HUES64 (cell line): ENCODE measurements at regions not wholly inside any gene's neighbourhood (a gene's known extent, or its start where the extent isn't known, plus 50 kb on each side); places are given as distances from the start of the nearest gene placed in this dataset.
"Not testable (repeated sequence)": the region's sequence is repeated elsewhere in the genome, so short reads cannot be mapped to it uniquely, and the experiment has no call there.

Source experiments
- H3K27ac ChIP-seq: 2 replicates; pipeline ENCODE4 v1.7.0; 2013; ENCODE audit warnings: low read depth, low read length, inconsistent platforms
- H3K27me3 ChIP-seq: 2 replicates; pipeline ENCODE4 v1.6.1; 2013; ENCODE audit warnings: mild to moderate bottlenecking, low read length; ENCODE audit not compliant: insufficient read depth
- H3K36me3 ChIP-seq: 2 replicates; pipeline ENCODE4 v1.6.1; 2013; ENCODE audit warnings: mild to moderate bottlenecking, low read length; ENCODE audit not compliant: insufficient read depth
- H3K4me1 ChIP-seq: 2 replicates; pipeline ENCODE4 v1.6.1; 2013; ENCODE audit warnings: mild to moderate bottlenecking, low read length, moderate library complexity; ENCODE audit not compliant: insufficient read depth
- H3K4me3 ChIP-seq: 2 replicates; pipeline ENCODE4 v1.5.1; 2013; ENCODE audit warnings: mild to moderate bottlenecking, low read length, moderate library complexity
- H3K9ac ChIP-seq: 2 replicates; pipeline ENCODE4 v1.6.1; 2013; ENCODE audit warnings: mild to moderate bottlenecking, low read depth, low read length
- H3K9me3 ChIP-seq: 2 replicates; pipeline ENCODE4 v1.6.1; 2013; ENCODE audit warnings: low read depth, low read length; ENCODE audit not compliant: insufficient read depth
- WGBS: fragments of 150-250, 120-280 bp; methylation state at CpG from one replicate; pipeline ENCODE4 v1.1.7; 2013; ENCODE audit warnings: missing lambda C conversion rate; 5-methylcytosine and 5-hydroxymethylcytosine counted together

DNA sequence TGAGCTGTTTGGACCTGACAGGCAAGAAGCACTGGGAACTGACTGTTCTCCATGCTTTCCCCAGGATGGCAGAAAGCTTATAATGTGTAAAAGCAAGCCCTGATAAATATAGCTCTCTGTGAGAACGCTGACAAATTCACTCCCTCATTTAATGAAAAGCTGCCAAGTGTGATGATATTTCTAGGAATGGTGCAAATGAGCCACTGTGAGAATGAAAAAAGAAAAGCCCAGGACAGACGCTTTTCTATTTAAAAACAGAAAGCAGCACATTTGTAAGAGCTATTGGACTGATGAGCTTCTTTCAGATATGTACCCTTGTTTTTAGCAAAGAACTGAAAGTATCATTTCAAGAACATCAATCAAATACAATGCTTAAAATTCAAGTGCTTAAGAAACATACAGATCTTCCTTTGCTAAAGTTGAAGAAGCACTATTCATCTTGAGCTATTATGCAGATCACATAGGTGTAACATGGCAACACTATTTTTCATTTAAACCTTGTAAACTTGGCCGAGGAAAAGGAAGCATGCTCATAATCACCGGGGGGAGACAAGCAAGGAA lies 842.6 kb upstream of the ACO1 start:
- H3K27ac ChIP-seq, result no peak overlapping the region
- peaks cover 3% of the 10 kb centered on the region; the same call in 1 of the 2 replicates for H3K4me1 ChIP-seq
- H3K36me3 ChIP-seq, result no peaks in the 10 kb centered on the region
- no peaks in the 10 kb centered on the region for H3K9me3 ChIP-seq
- H3K27me3 ChIP-seq, result no peaks in the 10 kb centered on the region
- H3K9ac ChIP-seq, result no peak overlapping the region
- 92% methylated on average over 3 of the region's 4 CpGs for WGBS
- no peak overlapping the region for H3K4me3 ChIP-seq

DNA sequence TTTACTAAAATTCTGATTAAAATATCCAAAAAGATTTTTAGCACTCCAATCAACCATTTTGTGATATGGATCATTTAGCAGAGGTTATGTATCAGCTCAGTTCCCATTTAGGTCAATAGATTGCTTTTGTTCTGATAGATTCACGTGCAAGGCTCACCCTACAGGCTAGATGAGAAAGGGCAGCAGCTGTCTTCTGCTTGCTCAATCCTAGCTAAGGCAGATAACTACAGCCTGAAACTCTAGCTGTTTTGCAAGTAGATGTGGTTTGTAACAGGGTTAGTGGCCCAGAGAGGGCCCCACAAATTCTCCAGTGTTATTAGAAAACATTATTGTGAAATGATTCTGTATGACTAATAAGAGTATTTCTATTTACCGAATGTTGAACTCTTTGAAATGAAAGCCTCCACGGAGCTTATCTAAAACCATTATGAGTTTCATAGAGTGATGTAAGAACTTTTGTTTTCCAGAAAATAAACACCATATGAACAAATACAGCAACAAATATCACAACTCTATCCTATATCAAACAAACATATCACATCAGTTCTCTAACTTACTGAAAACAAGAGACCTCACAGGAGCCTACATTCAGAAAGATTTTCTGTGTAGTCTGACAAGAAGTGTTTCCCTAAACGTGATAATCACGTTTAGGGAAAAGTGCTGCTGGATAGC lies 841.9 kb upstream of the ACO1 start:
- Histone ChIP-seq H3K9ac (no peak overlapping the region), H3K4me1 (peaks cover 10% of the 10 kb centered on the region; the same call in 1 of the 2 replicates), H3K27me3 (no peaks in the 10 kb centered on the region), H3K9me3 (no peaks in the 10 kb centered on the region), H3K27ac (no peak overlapping the region), H3K4me3 (no peak overlapping the region), H3K36me3 (no peaks in the 10 kb centered on the region)
- 56% methylated on average over 3 of the region's 5 CpGs for WGBS

DNA sequence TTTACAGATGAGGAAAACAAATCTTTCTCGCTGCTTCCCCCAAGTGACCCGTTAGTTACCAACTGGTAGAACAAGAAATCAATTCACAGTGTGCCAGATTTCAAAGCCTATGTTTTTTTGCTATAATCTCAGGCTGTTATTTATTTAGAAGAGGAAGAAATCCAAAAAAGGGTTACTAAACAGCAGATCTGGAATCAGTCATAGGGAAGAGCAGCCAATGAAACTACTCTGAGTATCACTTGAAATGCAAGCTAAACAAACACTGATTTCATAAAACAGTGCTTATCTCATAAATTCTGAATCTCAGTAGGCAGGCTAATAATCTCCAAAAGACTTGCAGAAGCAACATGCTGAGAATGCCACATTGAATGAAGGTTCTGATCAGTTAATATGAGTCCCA lies 829.5 kb upstream of the ACO1 start:
- no peaks in the 10 kb centered on the region for H3K36me3 ChIP-seq
- no peak overlapping the region for H3K9ac ChIP-seq
- H3K9me3 ChIP-seq, result no peaks in the 10 kb centered on the region
- H3K27me3 ChIP-seq, result no peaks in the 10 kb centered on the region
- H3K4me1 ChIP-seq, result no peaks in the 10 kb centered on the region
- no peak overlapping the region for H3K4me3 ChIP-seq
- no peak overlapping the region for H3K27ac ChIP-seq
- WGBS, result 95% methylated on average over 2 of the region's 2 CpGs

DNA sequence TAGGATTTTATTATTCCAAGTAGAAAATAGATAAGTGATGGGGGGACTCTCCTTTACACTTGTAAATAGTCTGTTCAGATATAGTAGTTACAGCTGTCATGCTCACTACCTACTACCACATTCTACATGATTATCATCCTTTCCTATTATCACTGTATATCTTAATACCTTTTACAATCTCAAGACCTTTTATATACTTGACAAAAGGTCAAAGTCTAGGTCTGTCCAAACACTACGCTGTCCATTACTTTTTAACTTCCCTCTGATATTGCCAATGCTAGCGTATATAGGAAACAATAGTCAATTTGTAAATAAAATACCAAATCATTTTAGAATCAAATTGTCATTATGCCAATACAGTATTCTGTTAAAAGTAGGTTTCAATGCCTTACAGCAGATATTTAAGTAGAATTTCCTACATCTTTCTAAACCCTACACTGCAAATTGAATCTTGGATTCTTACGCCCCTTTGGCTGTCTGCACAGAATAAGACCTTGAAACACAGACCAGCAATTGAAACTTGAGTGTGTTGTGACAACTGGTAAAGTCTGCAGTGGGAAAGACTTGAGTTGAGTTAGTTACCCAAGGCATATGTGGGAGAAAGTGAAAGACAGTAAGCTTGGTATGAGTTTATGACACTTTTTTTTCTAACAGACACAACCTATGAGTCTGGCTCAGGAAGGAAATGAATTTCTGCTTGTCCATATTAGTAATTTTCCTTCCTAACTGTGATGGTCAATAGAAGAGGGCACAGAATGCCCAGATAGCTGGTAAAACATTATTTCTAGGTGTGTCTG lies 827.6 kb upstream of the ACO1 start:
- no peak overlapping the region for H3K4me3 ChIP-seq
- H3K9ac ChIP-seq, result no peak overlapping the region
- WGBS, result 100% methylated on average over 2 of the region's 3 CpGs
- no peaks in the 10 kb centered on the region for H3K27me3 ChIP-seq
- no peaks in the 10 kb centered on the region for H3K36me3 ChIP-seq
- H3K9me3 ChIP-seq, result no peaks in the 10 kb centered on the region
- H3K4me1 ChIP-seq, result no peaks in the 10 kb centered on the region
- no peak overlapping the region for H3K27ac ChIP-seq

DNA sequence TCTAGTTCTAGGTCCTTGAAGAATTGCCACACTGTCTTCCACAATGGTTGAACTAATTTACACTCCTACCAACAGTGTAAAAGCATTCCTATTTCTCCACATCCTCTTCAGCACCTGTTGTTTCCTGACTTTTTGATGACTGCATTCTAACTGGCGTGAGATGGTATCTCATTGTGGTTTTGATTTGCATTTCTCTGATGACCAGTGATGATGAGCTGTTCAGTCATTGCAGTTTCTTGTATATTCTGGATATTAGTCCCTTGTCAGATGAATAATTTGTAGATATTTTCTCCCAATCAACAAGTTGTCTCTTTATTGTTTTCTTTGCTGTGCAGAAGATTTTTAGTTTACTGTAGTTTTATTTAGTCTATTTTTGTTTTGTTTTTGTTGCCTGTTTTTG lies 812.3 kb upstream of the ACO1 start:
- H3K27me3 ChIP-seq, H3K36me3 ChIP-seq, H3K27ac ChIP-seq, H3K4me1 ChIP-seq, H3K4me3 ChIP-seq, H3K9me3 ChIP-seq, H3K9ac ChIP-seq: not testable (repeated sequence)
- 100% methylated on average over 1 of the region's 1 CpG for WGBS

DNA sequence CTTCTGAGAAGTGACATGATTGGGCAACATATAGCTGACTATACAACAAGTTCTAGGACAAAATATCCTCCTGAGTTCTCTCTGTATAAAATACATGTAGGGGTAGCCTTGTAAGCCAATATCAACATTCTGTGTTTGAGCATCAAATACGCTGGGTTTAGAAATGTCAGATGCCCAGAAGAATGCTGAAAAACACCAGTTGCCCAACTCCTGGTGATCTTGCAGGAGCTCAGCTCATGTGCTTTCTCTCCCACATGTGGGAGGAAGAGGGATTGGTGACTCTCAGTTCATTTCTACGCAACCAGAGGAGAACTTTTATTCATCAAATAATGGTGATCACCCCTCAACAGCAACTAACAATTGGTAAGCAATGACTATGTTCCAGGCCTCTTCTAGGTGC lies 810.9 kb upstream of the ACO1 start:
- 98% methylated on average over 2 of the region's 2 CpGs for WGBS
- Histone ChIP-seq H3K9me3 (no peaks in the 10 kb centered on the region), H3K4me3 (no peak overlapping the region)

DNA sequence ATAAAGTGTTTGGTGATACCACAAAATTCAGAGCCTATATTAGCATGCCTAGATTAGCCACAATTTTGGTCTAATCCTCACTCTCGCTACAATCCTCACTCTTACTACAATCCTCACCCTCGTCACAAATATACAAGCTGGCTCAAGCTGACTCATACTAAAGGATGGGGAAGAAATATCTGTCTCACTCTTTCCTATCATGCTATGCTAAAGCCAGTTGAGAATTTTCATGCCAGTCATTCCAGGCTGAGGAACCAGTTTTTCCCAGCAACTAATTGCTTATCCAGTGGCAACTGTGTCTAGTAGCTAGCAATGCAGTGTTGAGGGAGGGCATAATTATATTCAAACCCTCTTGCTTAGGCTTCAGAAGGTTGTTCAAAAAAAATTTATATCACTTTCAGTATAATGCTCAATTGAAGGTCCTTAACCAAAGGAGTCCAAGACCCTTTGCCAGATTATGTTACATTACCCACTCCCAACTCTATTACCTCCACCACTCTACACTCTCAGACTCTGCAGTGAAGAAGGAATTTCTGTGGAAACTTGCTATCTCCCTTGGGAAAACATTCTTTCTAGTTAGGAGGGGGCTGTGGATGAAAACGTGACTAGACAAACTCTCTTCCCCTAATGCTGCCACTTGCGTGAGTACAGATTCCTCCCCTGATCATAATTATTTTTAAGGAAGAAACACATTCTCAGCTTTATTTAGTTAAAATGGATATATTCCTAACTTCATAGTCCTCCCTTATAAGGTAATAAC lies 810.3 kb upstream of the ACO1 start:
- Histone ChIP-seq H3K4me3 (no peak overlapping the region), H3K27ac (no peak overlapping the region), H3K9me3 (no peaks in the 10 kb centered on the region), H3K9ac (no peak overlapping the region), H3K27me3 (no peaks in the 10 kb centered on the region), H3K4me1 (no peaks in the 10 kb centered on the region), H3K36me3 (no peaks in the 10 kb centered on the region)
- WGBS, result 92% methylated on average over 2 of the region's 4 CpGs

More for the DNA sequence above, 810.9 kb upstream of the ACO1 start:
- Histone ChIP-seq H3K9ac (no peak overlapping the region), H3K4me1 (no peaks in the 10 kb centered on the region), H3K27me3 (no peaks in the 10 kb centered on the region), H3K36me3 (no peaks in the 10 kb centered on the region), H3K27ac (no peak overlapping the region)

DNA sequence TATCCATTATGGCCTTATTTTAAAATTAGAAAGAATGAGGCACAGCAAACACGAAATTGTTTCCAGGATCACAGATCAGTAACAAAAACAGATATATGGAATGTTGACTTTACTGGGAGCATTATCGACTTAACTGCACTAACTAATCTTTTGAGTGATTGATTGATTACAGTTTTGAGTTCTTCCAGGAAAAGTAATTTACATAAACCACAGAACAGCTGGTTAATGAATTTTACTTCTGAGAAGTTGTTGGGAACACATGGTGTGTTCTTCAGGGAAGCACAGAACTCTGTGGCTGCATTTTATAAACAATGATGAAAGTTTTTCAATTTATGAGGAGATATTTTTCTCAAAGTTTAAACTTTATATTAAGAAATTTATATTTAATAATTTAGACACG lies 802.4 kb upstream of the ACO1 start:
- 100% methylated on average over 2 of the region's 3 CpGs for WGBS
- Histone ChIP-seq H3K27me3 (no peaks in the 10 kb centered on the region), H3K9me3 (no peaks in the 10 kb centered on the region), H3K27ac (no peak overlapping the region), H3K4me1 (no peaks in the 10 kb centered on the region), H3K9ac (no peak overlapping the region), H3K4me3 (no peak overlapping the region), H3K36me3 (no peaks in the 10 kb centered on the region)

DNA sequence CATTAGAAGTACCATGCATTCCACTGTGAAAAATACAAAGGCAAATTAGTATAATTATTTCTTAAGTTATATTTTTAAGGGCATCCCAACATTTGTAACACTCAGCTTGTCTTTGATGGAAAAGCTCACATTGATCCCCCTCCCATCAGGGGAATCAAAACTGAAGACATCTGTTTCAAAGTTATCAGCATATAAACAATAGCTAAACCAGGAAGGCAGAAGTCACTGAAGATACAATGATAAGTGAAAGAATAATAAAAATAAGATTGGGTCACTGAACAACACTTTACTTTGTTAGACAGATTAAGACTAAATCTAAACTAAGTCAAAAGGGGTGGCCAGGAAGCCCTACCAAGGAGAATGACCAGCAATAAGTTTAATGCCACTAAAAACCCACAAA lies 801.9 kb upstream of the ACO1 start:
- no peaks in the 10 kb centered on the region for H3K27me3 ChIP-seq
- no peaks in the 10 kb centered on the region for H3K9me3 ChIP-seq
- no peak overlapping the region for H3K27ac ChIP-seq
- H3K4me1 ChIP-seq, result no peaks in the 10 kb centered on the region
- no peak overlapping the region for H3K4me3 ChIP-seq
- H3K36me3 ChIP-seq, result no peaks in the 10 kb centered on the region
- no peak overlapping the region for H3K9ac ChIP-seq

DNA sequence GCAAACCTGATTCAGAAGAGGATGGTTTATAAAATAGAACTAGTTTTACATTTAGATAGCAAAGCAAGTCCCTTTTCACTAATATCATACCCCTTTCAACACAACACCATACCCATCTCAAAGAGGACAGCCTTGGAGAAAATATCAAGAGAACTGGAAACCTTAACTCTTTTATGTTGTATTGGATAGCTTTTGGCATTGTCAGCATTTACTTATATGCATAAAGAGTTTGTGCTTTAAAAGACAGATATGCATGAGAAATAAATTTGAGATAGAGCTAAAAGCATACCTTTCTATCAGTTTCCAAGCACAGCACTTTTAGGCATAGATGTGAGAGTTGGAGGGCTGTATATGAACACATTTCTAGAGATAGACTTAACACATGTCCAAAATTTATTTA lies 799.3 kb upstream of the ACO1 start:
- Histone ChIP-seq H3K36me3 (no peaks in the 10 kb centered on the region), H3K9ac (no peak overlapping the region), H3K9me3 (no peaks in the 10 kb centered on the region), H3K4me1 (no peaks in the 10 kb centered on the region), H3K27me3 (no peaks in the 10 kb centered on the region), H3K4me3 (no peak overlapping the region), H3K27ac (no peak overlapping the region)

DNA sequence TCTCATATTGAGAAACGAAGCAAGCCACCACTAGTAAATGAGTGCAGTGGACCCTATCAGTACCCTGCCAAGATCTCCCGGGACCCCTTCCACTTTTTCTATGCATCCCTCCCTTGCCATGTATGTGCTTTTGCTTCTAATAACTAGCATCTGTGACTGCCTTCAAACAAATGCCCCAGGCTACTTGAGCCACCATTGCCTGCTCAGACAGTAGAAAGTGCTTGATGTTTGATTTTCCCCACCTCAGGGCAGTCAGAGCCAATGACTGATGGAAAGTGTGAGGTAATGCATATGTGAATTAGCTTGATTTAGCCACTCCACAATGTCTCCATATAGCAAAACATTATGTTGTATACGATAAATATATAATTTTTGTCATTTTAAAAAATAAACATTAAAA lies 797.3 kb upstream of the ACO1 start:
- H3K4me3 ChIP-seq, result no peak overlapping the region
- 88% methylated on average over 2 of the region's 3 CpGs for WGBS

More for the DNA sequence above, 797.3 kb upstream of the ACO1 start:
- no peaks in the 10 kb centered on the region for H3K27me3 ChIP-seq
- no peaks in the 10 kb centered on the region for H3K4me1 ChIP-seq
- H3K9me3 ChIP-seq, result no peaks in the 10 kb centered on the region
- H3K36me3 ChIP-seq, result no peaks in the 10 kb centered on the region
- H3K9ac ChIP-seq, result no peak overlapping the region
- H3K27ac ChIP-seq, result no peak overlapping the region
